AG04449 (cell line): ENCODE measurements at regions not wholly inside any gene's neighbourhood (a gene's known extent, or its start where the extent isn't known, plus 50 kb on each side); places are given as distances from the start of the nearest gene placed in this dataset.

Source experiments
- CTCF ChIA-PET: fragments of 350-600 bp; formaldehyde crosslinking; extraction: SDS; loops from one replicate; lab custom pipeline; 2021; ENCODE audit warnings: antibody characterized with exemption; lab: Yijun Ruan, JAX
- POLR2A ChIA-PET: fragments of 400-600, 350-600 bp; formaldehyde crosslinking; extraction: SDS; loops from one replicate; lab custom pipeline; 2020; ENCODE audit warnings: antibody characterized with exemption, inconsistent platforms; lab: Yijun Ruan, JAX
- DNase-seq: peaks from one replicate; pipeline ENCODE4 v3.0.0-alpha.2; 2010; ENCODE audit warnings: low read depth, low spot score
- H3K4me3 ChIP-seq: 2 replicates; pipeline ENCODE4 v1.5.1; 2011; ENCODE audit warnings: low read depth, mild to moderate bottlenecking, control low read depth, low read length
- TF ChIP-seq, protein P1 (sequence below): IDR thresholded peaks from one replicate; pipeline ENCODE4 v1.5.1; 2011; ENCODE audit warnings: mild to moderate bottlenecking, moderate library complexity, low read length, control low read depth, inconsistent platforms; ENCODE audit not compliant: insufficient read depth; ENCODE audit errors: missing control alignments

DNA sequence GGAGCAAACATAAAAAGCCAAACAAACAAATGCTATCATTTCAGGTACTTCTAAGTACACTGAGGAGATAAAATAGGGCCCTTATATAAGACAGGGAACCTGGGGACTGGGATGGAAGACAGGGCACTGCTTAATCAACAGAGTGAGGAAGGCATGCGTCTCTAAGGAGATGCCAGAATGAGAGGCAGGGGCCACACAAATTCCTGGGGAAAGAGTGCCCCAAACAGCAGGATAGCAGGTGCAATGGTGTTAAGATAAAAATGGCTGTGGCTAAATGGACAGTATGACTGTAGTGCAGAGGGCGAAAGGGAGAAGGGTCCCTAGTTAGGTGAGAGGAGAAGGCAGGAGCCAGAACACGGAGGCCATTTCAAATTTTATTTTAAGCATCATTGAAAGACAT lies 113.9 kb downstream of the ZBTB18 start:
- TF ChIP-seq, protein P1, sequence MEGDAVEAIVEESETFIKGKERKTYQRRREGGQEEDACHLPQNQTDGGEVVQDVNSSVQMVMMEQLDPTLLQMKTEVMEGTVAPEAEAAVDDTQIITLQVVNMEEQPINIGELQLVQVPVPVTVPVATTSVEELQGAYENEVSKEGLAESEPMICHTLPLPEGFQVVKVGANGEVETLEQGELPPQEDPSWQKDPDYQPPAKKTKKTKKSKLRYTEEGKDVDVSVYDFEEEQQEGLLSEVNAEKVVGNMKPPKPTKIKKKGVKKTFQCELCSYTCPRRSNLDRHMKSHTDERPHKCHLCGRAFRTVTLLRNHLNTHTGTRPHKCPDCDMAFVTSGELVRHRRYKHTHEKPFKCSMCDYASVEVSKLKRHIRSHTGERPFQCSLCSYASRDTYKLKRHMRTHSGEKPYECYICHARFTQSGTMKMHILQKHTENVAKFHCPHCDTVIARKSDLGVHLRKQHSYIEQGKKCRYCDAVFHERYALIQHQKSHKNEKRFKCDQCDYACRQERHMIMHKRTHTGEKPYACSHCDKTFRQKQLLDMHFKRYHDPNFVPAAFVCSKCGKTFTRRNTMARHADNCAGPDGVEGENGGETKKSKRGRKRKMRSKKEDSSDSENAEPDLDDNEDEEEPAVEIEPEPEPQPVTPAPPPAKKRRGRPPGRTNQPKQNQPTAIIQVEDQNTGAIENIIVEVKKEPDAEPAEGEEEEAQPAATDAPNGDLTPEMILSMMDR = no peak
- ChIA-PET CTCF (interaction anchor here (0.7 to 1.6 kb wide), 2 partner anchors 9 to 28 kb away, joined by 3 read pairs; no protein-coding TSS in a partner anchor), POLR2A (no interaction called here)
- no peak overlapping the region for H3K4me3 ChIP-seq
- DNase-seq = no peak

DNA sequence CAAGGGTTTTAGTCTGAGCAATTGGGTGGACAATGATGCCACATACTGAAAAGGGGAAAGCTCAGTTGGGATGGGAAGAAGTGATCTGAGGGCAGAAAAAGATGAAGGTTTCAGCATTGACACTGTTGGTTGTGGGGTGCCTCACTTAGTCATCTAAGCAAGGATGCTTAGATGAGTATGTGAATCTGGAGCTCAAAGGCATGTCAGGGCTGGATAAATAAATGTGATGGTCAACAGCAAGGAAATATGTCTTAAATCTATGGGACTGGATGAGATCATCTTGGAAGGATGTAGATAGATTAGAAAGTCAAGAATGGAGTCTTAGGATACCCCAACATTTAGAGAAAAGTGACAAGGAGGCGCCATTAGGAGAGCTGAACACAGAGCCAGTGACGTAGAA lies 114.6 kb downstream of the ZBTB18 start:
- no peak overlapping the region for H3K4me3 ChIP-seq
- ChIA-PET CTCF (interaction anchor here (0.7 kb wide), 1 partner anchor 8 kb away, joined by 3 read pairs; no protein-coding TSS in a partner anchor), POLR2A (no interaction called here)
- TF ChIP-seq, protein P1 = no peak
- DNase-seq = no peak

GRCh38 chr1:244171241-244171985 lies 120.3 kb downstream of the ZBTB18 start:
- TF ChIP-seq, protein P1 = no peak
- no peak for DNase-seq
- ChIA-PET POLR2A (no interaction called here), CTCF (interaction anchor here (0.8 kb wide), 1 partner anchor 17 kb away, joined by 3 read pairs; no protein-coding TSS in a partner anchor)
- H3K4me3 ChIP-seq = no peak overlapping the region

DNA sequence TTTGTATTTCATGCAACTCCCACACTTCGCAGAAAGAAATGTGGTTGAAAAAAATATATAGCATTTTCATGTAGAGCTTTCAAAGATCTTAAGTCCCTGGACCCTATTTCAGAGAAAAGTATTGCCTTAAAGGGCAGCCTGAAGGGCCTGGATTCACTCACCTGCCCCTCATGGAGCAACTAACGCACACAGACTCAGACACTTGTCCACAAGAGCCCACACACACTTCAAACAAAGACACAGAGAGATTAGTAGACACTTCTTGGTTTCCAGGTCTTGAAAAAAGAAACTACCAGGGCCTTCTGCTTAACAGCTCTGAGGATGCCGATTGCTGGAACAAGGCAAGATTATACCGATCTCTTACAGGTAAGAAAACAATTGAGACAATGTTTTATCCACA lies 122.2 kb downstream of the ZBTB18 start:
- TF ChIP-seq, protein P1 = no peak
- ChIA-PET CTCF (no interaction called here), POLR2A (no interaction called here)
- DNase-seq = no peak
- H3K4me3 ChIP-seq = no peak overlapping the region

GRCh38 chr1:244173769-244174168 lies 122.7 kb downstream of the ZBTB18 start:
- H3K4me3 ChIP-seq = no peak overlapping the region
- POLR2A ChIA-PET = no interaction called here
- no peak for DNase-seq
- TF ChIP-seq, protein P1 = no peak
- CTCF ChIA-PET = interaction anchor here (0.9 kb wide), 1 partner anchor 8 kb away, joined by 3 read pairs; no protein-coding TSS in a partner anchor

DNA sequence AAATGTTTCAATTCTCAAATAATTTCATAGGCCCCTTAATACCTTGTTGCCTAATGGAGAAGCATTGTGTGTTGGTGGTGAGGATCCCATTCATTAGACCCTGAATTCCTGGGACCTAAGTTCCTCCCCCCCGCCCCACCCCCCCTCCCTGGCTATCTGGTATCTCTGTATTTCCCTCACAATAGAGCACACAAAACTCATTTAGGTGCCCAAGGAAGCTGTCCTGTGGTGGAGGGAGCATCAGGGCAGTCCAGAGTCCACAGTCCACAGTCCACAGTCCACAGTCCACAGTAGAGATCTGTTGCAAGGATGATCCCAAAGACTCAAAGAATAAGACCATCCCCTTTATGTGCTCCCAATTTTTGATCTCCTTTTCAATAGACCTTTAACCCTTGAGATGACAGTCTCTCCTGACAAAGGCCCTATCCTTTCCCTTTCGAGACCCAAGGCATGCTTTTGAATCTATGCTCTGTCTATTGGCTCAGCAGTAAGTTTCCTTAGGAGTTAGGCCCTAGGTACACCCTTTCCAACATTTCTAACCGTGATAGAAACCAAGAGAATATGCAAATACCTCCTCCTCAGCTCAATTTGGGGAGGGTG lies 123.9 kb downstream of the ZBTB18 start:
- H3K4me3 ChIP-seq = no peak overlapping the region
- DNase-seq = no peak
- ChIA-PET CTCF (no interaction called here), POLR2A (no interaction called here)
- TF ChIP-seq, protein P1 = no peak
